ENCODE measurements at regions not wholly inside any gene's neighbourhood (a gene's known extent, or its start where the extent isn't known, plus 50 kb on each side); places are given as distances from the start of the nearest gene placed in this dataset.

GRCh38 chr5:89396278-89396954 lies 513.4 kb upstream of the MEF2C start:
- DNase-seq = peak; percentile 14

DNA sequence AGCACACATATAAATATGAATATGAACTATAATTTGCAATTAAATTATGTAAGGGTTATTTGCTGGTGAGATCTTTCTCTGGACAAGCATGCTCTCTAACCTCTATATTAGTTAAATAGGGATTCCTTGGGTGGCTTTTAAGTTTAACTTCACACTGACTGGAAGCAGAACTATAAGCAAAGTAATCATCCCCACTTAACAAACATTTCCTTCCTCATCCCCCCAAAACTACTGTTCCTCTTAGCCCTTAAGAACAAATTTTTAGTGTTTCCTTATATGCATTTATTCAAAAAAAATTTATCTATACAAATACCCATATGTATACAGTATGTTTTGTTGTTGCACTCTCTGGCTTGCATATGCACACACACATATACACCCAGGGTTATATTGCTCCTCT lies 512.1 kb upstream of the MEF2C start:
- no peak for DNase-seq

GRCh38 chr5:89388872-89389271 lies 505.9 kb upstream of the MEF2C start:
- DNase-seq = no peak

GRCh38 chr5:89384391-89384790 lies 501.4 kb upstream of the MEF2C start:
- DNase-seq = no peak

- DNase-seq = no peak
Observed at GRCh38 chr5:89380635-89381034, 497.7 kb upstream of the MEF2C start.

- DNase-seq = peak; percentile 11
Observed at GRCh38 chr5:89377767-89378455, 494.9 kb upstream of the MEF2C start.

DNA sequence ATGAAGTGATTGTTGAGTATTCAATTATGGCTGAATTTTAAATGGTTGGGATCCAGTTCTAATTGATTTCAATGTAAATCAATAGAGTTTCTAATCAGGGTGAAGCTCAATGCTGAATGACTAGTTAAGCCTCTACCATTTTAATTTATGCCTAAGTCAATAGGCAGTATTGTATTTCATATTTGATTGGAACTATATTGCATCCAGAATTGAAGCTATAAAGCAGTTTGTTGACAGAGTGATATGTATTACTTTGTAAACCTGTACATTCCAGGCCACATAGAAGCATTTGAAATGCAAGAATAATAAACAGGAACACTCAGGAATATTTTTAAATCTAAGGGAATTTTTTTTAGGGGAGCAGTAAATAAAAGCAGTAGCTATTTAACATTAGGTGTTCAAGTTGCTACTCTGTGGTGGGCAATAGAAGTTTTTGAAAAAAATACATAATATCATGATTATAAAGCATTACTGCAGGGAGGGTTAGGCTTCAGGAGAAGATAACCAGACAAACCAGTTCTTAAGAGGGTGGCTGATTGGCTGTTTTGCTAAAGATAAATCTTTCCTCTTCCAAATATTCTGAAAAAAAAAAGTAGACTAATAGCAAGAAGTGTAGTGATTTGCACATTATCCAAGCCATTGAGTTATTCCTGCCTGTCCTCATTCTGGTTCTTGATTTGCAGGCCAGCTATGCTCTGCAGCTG lies 492.0 kb upstream of the MEF2C start:
- DNase-seq = no peak

DNA sequence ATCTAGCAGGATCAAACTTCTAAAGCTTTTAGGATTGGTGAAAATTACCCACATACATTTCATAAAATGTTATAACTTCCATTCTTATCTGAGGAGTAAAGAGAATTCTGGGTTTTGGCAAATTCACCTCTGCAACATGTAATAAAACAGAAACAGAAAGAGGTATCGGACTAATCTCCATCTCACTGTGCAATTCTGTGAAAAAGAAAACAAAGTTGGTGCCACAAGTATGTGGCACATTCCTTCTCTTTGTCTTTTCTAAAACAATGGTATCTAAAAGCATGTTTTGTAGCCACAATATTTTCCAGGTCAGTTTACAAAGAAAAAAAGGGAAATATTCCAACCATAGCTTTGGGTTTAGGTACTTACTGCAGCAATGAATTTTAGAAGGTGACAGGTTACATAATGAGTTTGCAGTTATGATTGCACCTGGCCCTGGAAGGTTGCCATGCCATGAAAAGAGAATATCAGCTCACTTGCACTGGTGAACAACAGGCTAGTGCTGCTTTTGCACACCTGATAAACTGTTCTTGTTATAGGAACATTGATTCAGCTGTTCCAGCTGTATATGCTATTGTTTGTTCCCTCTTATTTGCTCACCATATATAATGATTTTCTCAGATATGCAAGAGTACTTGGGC lies 491.3 kb upstream of the MEF2C start:
- no peak for DNase-seq

GRCh38 chr5:89372176-89372575 lies 489.2 kb upstream of the MEF2C start:
- no peak for DNase-seq

DNA sequence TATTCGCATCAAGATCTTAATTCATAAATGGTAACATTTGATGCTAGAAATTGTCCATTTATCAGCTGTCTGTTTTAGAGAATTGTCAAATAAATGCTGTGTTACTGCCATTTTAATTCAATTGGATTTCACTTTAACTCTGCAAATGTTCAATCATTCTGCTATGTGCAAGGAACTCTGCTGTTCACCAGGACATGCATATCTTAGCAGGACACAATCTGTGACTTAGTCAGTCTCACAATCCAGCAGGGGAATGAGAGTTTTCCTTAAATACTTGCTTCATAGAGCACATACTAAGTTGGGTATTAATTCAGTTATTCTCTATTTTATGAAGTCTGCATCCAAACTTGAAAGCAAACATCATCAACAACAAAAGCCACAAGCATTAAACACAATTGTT lies 488.7 kb upstream of the MEF2C start:
- DNase-seq = no peak

DNA sequence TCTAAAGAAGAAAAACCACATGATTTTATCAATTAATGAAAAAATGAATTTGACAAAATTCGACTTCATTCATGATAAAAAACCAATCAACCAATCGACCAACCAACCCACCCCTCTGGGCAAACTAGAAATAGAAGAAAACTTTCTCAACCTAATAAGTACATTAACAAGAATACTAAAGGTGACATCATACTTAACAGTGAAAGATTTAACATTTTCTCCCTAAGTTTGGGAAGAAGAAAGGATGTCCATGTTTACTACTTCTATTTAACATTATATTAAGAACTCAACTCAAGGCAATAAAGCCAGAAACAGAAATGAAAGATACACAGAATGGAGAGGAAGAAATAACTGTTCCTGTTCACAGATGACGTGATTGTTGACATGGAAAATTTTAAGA lies 476.1 kb upstream of the MEF2C start:
- DNase-seq = no peak

DNA sequence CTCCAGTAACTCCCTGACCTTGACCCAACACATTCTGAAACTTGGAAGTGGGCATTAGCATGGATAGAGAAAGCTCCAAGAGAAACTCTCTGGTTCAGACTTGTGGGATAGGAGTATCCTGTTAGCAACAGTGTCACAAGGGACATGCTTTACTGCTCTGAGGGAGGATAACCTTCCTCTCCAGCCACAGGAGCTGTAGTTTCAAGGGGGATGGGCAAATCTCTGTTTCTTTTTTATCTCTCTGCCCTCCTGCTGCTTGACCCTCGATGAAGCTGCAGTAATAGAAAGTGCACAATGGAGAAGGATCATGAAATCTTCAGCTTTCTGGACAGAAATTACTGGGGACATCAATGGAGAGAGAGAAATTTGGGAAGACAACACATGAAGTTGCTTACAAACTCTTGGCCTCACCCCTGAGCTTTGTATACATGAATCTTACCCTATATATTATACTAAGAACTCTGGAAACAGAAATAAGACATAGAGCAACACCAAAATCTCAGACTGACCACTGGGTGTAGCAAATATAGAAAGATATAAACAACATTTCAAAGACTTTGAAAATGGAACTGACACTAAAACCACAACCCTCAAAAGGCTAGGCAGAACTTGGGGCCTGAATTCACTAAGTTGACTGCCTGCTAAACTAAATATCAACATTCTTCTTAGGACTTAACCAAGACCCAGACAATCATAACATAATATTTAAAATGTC lies 471.0 kb upstream of the MEF2C start:
- DNase-seq = no peak

DNA sequence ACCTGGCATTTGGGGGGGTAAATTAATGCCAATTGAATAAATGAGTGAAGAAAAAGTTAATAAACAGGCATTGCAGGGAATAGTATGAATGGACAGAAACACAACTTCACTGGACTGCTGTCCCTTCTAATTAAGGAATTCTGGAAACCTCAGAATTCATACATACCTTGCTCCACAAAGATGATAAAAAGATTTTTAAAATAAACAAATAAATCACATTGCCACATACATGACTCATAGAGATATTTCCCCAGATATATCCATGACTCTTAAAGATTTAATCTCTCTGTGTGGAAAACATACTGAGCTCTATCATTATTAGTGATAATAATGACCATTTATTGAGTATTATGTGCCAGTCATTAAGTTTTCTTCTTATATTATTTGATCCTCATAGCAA lies 469.0 kb upstream of the MEF2C start:
- DNase-seq = no peak

- peak; percentile 80 for DNase-seq
Observed at GRCh38 chr5:89351222-89351621, 468.2 kb upstream of the MEF2C start.

DNA sequence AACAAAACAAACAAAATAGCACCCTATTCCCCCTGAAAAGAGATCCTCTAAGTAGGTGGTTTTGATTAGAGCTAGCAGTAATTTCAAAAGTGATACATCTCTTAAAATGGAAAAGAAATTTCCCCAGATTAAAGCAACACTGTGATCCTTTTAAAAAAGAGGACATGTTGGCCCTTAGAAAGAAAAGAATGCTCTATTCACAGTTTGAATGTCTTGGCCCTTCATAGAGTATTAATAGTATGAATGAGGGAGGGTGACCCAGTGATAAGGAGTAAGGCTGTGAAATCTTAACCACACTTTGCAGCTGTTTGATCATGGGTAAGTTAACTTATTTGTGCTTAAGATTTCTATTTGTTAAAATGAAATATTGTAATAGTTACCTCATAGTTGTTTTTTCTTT lies 467.7 kb upstream of the MEF2C start:
- DNase-seq = no peak

DNA sequence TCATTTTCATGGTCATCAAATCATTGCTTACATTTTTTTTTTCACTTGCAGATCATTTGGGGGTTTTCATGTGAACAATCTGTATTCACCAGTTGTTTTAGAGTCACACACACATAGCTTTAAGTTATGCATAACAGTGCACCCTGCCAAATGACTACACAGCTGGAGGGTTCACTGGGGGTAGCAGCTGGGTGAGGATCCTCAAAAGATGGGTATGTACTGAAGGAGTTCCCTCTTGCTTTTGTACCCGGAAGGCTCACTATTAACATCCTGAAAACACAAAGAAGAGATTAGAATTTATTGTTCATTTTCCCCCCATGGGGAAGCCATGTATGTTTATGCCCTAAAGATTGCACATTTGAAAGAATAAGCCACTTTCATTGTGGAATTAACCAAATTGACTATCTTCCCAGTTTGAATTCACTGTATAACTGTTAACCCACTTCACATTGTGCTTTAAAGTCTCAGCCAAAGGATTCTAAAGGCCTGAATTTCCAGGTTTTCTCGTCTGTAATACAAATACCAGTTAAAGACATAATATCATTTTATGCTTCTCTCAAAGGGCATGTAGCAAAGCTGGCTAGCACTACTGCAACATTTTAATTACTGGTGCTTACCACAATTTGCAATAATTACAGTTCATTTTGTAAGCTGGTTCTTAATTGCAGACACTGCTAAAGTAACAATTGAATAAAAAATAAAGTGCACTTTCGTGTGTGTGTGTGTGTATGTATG lies 466.4 kb upstream of the MEF2C start:
- DNase-seq = no peak

GRCh38 chr5:89346573-89346972 lies 463.6 kb upstream of the MEF2C start:
- DNase-seq = no peak

- DNase-seq = no peak
Observed at GRCh38 chr5:89343666-89344065, 460.7 kb upstream of the MEF2C start.

- peak; percentile 89 for DNase-seq
Observed at GRCh38 chr5:89342106-89342876, 459.3 kb upstream of the MEF2C start.

- DNase-seq = peak; percentile 85
Observed at GRCh38 chr5:89338935-89339334, 456.0 kb upstream of the MEF2C start.

GRCh38 chr5:89336111-89336510 lies 453.1 kb upstream of the MEF2C start:
- DNase-seq = no peak
